OCI-LY3 (cell line): ENCODE measurements at regions not wholly inside any gene's neighbourhood (a gene's known extent, or its start where the extent isn't known, plus 50 kb on each side); places are given as distances from the start of the nearest gene placed in this dataset.

Experiments used
- H2AFZ ChIP-seq: fragments of 200-600, 300-600 bp; shearing (Covaris generic); 2 replicates; pipeline ENCODE4 v1.6.0; 2014; ENCODE audit warnings: antibody characterized with exemption, low read depth, low read length
- H3K27ac ChIP-seq: fragments of 200-600, 300-600 bp; sonication (generic); 2 replicates; pipeline ENCODE4 v1.5.1; 2014; ENCODE audit warnings: mild to moderate bottlenecking, low read length, moderate library complexity, mixed read lengths
- H3K27me3 ChIP-seq: fragments of 200-600, 300-600 bp; sonication (generic); 2 replicates; pipeline ENCODE4 v1.6.1; 2014; ENCODE audit warnings: low read depth, low read length, mixed read lengths
- H3K36me3 ChIP-seq: fragments of 200-600, 300-600 bp; sonication (generic); replicated peaks from 2 replicates; pipeline ENCODE3; 2014; ENCODE audit warnings: low read depth, low read length, mixed read lengths
- H3K4me1 ChIP-seq: fragments of 300-600, 200-600 bp; sonication (generic); 2 replicates; pipeline ENCODE4 v1.6.1; 2014; ENCODE audit warnings: low read length, mixed read lengths
- H3K4me2 ChIP-seq: fragments of 200-600, 300-600 bp; sonication (generic); 2 replicates; pipeline ENCODE4 v1.6.1; 2014; ENCODE audit warnings: low read length, mixed read lengths
- H3K4me3 ChIP-seq: fragments of 300-600, 200-600 bp; sonication (generic); 2 replicates; pipeline ENCODE4 v1.5.1; 2014; ENCODE audit warnings: antibody characterized with exemption, mild to moderate bottlenecking, low read length, moderate library complexity
- H3K79me2 ChIP-seq: fragments of 300-600, 200-600 bp; shearing (Covaris generic); 2 replicates; pipeline ENCODE4 v1.6.1; 2014; ENCODE audit warnings: mild to moderate bottlenecking, low read length, mixed read lengths
- H3K9ac ChIP-seq: fragments of 300-600, 200-600 bp; shearing (Covaris generic); 2 replicates; pipeline ENCODE4 v1.6.0; 2014; ENCODE audit warnings: mild to moderate bottlenecking, low read length, moderate library complexity
- H3K9me3 ChIP-seq: fragments of 200-600, 300-600 bp; shearing (Covaris generic); 2 replicates; pipeline ENCODE4 v1.6.1; 2014; ENCODE audit warnings: low read length, mixed read lengths; ENCODE audit not compliant: insufficient read depth
- H4K20me1 ChIP-seq: fragments of 200-600, 300-600 bp; sonication (generic); 2 replicates; pipeline ENCODE4 v1.6.1; 2016; ENCODE audit warnings: low read length, mixed read lengths; ENCODE audit not compliant: insufficient read depth
- EZH2phosphoT487 ChIP-seq: fragments of 200-600 bp; shearing (Covaris generic); IDR thresholded peaks from 2 replicates; pipeline ENCODE4 v1.6.1; 2018; ENCODE audit warnings: antibody characterized with exemption, mixed run types, low read depth
- TF ChIP-seq, protein P1 (sequence below): fragments of 200-600, 300-600 bp; sonication (generic); IDR thresholded peaks from 2 replicates; pipeline ENCODE4 v1.5.1; 2014; ENCODE audit warnings: antibody characterized with exemption, low read length, low read depth

DNA sequence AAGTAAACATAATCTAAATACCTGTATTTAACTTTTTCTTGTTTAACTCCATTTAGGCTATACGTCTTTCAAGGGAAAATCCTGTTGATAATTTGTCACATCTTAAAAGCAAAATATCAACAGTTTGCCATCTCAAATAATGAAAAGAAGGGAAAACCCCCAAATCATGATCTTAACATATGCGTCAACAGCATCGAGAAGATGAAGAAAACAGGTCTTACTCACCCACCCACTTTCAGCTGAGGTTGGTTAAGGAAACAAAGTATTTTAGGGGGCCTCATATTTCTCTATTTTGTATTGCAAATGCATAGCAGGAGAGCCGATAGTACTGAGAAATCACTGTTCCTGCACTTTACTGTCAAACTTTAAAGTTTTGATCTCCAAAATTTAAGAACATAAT, 143.1 kb upstream of the COPS8 start:
- Histone ChIP-seq H3K4me1 (no peaks in the 10 kb centered on the region), H3K4me2 (no peak overlapping the region), H3K9me3 (no peaks in the 10 kb centered on the region), H3K27me3 (no peaks in the 10 kb centered on the region; the same call in 1 of the 2 replicates), H3K79me2 (no peaks in the 10 kb centered on the region), H3K36me3 (no peaks in the 10 kb centered on the region), H4K20me1 (no peaks in the 10 kb centered on the region), H3K4me3 (no peak overlapping the region), H3K27ac (no peak overlapping the region), H3K9ac (no peak overlapping the region), H2AFZ (no peak overlapping the region)
- TF ChIP-seq, protein P1, sequence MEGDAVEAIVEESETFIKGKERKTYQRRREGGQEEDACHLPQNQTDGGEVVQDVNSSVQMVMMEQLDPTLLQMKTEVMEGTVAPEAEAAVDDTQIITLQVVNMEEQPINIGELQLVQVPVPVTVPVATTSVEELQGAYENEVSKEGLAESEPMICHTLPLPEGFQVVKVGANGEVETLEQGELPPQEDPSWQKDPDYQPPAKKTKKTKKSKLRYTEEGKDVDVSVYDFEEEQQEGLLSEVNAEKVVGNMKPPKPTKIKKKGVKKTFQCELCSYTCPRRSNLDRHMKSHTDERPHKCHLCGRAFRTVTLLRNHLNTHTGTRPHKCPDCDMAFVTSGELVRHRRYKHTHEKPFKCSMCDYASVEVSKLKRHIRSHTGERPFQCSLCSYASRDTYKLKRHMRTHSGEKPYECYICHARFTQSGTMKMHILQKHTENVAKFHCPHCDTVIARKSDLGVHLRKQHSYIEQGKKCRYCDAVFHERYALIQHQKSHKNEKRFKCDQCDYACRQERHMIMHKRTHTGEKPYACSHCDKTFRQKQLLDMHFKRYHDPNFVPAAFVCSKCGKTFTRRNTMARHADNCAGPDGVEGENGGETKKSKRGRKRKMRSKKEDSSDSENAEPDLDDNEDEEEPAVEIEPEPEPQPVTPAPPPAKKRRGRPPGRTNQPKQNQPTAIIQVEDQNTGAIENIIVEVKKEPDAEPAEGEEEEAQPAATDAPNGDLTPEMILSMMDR = no peak

DNA sequence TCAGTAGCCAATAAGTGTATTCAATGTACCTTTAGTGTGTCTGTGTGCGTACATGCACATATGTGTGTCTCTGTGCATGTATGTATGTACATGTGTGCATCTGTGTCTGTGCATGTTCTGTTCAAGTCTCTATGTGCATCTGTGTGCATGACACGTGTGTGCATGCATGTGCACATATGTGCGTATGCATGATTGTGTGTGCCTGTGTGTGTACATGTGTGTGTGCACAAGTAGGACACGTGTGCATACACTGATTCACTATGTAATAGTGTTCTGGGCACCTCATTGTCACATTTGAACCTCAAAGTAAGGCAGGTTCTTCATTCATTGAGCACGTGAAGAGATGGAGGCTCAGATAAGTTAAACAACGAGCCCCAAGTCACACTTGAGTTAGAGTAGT, 142.6 kb upstream of the COPS8 start:
- Histone ChIP-seq H3K27ac (no peak overlapping the region), H3K9ac (no peak overlapping the region), H3K36me3 (no peaks in the 10 kb centered on the region), H3K79me2 (no peaks in the 10 kb centered on the region), H3K9me3 (no peaks in the 10 kb centered on the region), H3K4me3 (no peak overlapping the region), H2AFZ (no peak overlapping the region), H3K27me3 (no peaks in the 10 kb centered on the region; the same call in 1 of the 2 replicates), H3K4me1 (no peaks in the 10 kb centered on the region), H3K4me2 (no peak overlapping the region), H4K20me1 (no peaks in the 10 kb centered on the region)
- TF ChIP-seq, protein P1 = no peak
- no peak for TF ChIP-seq EZH2phosphoT487

DNA sequence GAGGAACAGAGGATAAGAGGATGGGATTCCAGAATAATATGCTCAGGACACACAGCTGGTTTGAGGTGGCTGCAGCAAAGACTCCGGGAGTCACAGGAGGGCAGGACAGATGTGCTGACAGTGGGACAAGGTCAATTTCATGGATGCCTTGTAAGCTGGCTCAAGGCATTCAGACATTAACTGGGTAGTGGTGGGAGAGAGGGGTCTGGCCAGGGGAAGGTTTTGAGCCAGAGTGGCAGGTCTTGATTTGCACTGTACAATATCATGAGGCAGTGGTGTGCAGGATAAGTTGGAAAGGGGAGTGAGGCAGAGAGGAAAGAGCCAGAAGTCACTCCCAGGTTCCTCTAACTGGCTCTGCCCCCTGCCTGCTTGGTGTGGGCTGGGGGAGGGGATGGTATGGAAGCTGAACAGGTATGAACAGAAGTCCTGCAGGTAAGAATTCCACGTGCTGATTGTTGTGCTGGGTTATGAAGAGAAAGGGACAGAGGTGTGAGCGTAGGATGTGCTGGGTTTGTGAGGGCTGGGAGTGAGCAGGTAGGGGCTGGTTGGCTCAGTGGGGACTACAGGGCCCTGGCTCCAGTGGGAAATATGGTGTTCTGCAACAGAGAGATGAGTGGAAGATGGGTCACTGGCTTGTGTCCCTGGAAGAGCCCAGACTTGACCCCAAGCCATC, 141.7 kb upstream of the COPS8 start:
- H3K4me3 ChIP-seq = no peak overlapping the region
- no peaks in the 10 kb centered on the region for H3K9me3 ChIP-seq
- H3K27ac ChIP-seq = no peak overlapping the region
- H3K79me2 ChIP-seq = no peaks in the 10 kb centered on the region
- no peaks in the 10 kb centered on the region for H3K4me1 ChIP-seq
- H3K9ac ChIP-seq = no peak overlapping the region
- TF ChIP-seq, protein P1 = no peak
- no peak for TF ChIP-seq EZH2phosphoT487
- H2AFZ ChIP-seq = no peak overlapping the region
- no peaks in the 10 kb centered on the region for H3K36me3 ChIP-seq
- no peak overlapping the region for H3K4me2 ChIP-seq
- H4K20me1 ChIP-seq = no peaks in the 10 kb centered on the region
- H3K27me3 ChIP-seq = no peaks in the 10 kb centered on the region; the same call in 1 of the 2 replicates

DNA sequence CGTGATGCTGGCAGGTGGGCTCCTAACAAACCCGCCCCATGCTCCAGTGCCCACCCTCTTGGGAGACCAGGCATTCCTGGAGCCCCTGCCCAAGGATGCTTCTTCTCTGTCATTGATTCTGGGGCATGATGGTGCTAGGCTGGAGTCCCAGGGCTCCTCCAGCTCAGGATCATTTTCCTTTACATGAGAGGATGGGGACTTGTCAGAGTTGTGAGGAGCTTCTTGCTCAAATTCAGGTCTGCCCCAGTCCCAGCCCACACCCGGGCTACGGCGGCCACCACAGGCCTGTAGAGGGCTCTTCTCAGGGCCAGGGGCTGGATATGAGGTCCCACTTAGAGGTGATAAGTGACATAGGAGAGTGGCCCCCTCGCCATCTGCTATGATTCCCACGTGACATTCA, 141.1 kb upstream of the COPS8 start:
- H3K4me3 ChIP-seq = no peak overlapping the region

More for the DNA sequence above, 141.1 kb upstream of the COPS8 start:
- Histone ChIP-seq H3K36me3 (no peaks in the 10 kb centered on the region), H3K4me1 (no peaks in the 10 kb centered on the region), H4K20me1 (no peaks in the 10 kb centered on the region), H3K9me3 (no peaks in the 10 kb centered on the region), H3K4me2 (no peak overlapping the region), H3K9ac (no peak overlapping the region), H2AFZ (no peak overlapping the region), H3K27ac (no peak overlapping the region), H3K27me3 (no peaks in the 10 kb centered on the region; the same call in 1 of the 2 replicates), H3K79me2 (no peaks in the 10 kb centered on the region)
- no peak for TF ChIP-seq EZH2phosphoT487
- TF ChIP-seq, protein P1 = no peak
